K562 (cell line): ENCODE measurements at regions not wholly inside any gene's neighbourhood (a gene's known extent, or its start where the extent isn't known, plus 50 kb on each side); places are given as distances from the start of the nearest gene placed in this dataset.

Experiments
- ATAC-seq: fragments of 200-7000 bp; cut with Tn5 transposase; 3 replicates; pipeline ENCODE4 v1.9.1; 2020; ENCODE audit warnings: moderate library complexity
- BruUV-seq: library from RNA; stranded (reverse); fragments of 400-500 nt; replicated peaks from 2 replicates; lab custom pipeline; 2021; lab: Mats Ljungman, UMichigan
- CTCF ChIA-PET: fragments of 300-600 bp; formaldehyde crosslinking; extraction: SDS; loops from one replicate; lab custom pipeline; 2021; ENCODE audit warnings: low intra/inter-chr PET ratio; lab: Yijun Ruan, JAX
- POLR2A ChIA-PET: fragments of 300-600, 350-650 bp; sonication (Branson Sonifier 250); formaldehyde crosslinking; extraction: SDS; loops from one replicate; lab custom pipeline; 2021; ENCODE audit warnings: antibody characterized with exemption, inconsistent platforms; lab: Yijun Ruan, JAX
- DNase-seq, 4 experiments: peaks; one replicate each; pipeline versions ENCODE4 v3.0.0 to v3.0.0-alpha.2; 2011 to 2018; ENCODE audit warnings: low spot score in 3 of 4, mixed read lengths in 3 of 4; ENCODE audit errors: extremely low read depth in 1 of 4
- FAIRE-seq: peaks from 2 replicates; lab custom pipeline; 2011; peaks lifted over from hg19 to GRCh38; lab: Jason Lieb, UNC
- H2AFZ ChIP-seq: 2 replicates; pipeline ENCODE4 v1.6.0; 2011; ENCODE audit warnings: low read depth, low read length, control low read depth, inconsistent platforms
- H3K27ac ChIP-seq: fragments of 200-600 bp; 3 replicates; pipeline ENCODE4 v1.8.0; 2011; ENCODE audit warnings: low read depth, mild to moderate bottlenecking, control low read depth, inconsistent platforms, low read length, moderate library complexity, mixed read lengths; ENCODE audit errors: extremely low read depth
- H3K27me3 ChIP-seq, 2 experiments: fragments of 300-600 bp in 1 of 2; 2 replicates in 1 of 2; 3 replicates in 1 of 2; pipeline versions ENCODE4 v1.6.0 to v1.8.0; 2011; ENCODE audit warnings: inconsistent platforms in 2 of 2, low read length in 2 of 2, mild to moderate bottlenecking in 1 of 2, mixed read lengths in 1 of 2, moderate library complexity in 1 of 2; ENCODE audit not compliant: control insufficient read depth in 2 of 2, insufficient read depth in 2 of 2
- H3K36me3 ChIP-seq: fragments of 300-600 bp; 3 replicates; pipeline ENCODE4 v1.8.0; 2011; ENCODE audit warnings: mild to moderate bottlenecking, low read length, inconsistent platforms; ENCODE audit not compliant: control insufficient read depth, insufficient read depth
- H3K4me1 ChIP-seq, 2 experiments: fragments of 200-600 bp in 1 of 2; replicated peaks in 1 of 2; 2 replicates in 1 of 2; 3 replicates in 1 of 2; pipeline versions ENCODE4 v1.5.1 to v1.8.0; 2011; ENCODE audit warnings: inconsistent platforms in 2 of 2, low read length in 2 of 2, mild to moderate bottlenecking in 1 of 2, mixed read lengths in 1 of 2, moderate library complexity in 1 of 2; ENCODE audit not compliant: control insufficient read depth in 2 of 2, insufficient read depth in 2 of 2
- H3K4me2 ChIP-seq: 2 replicates; pipeline ENCODE4 v1.6.1; 2011; ENCODE audit warnings: low read length, control low read depth, inconsistent platforms, mixed read lengths; ENCODE audit not compliant: insufficient read depth
- H3K4me3 ChIP-seq: fragments of 200-600 bp; sonication (generic), shearing (Covaris generic); 2 replicates; pipeline ENCODE4 v1.5.1; 2016; ENCODE audit warnings: control low read depth, inconsistent platforms
- H3K79me2 ChIP-seq: fragments of 200-600 bp; 3 replicates; pipeline ENCODE4 v1.8.0; 2011; ENCODE audit warnings: low read length, inconsistent platforms; ENCODE audit not compliant: control insufficient read depth, insufficient read depth
- H3K9ac ChIP-seq, 2 experiments: 2 replicates each; pipeline versions ENCODE4 v1.6.0 to v1.6.1; 2011; ENCODE audit warnings: low read depth in 2 of 2, low read length in 2 of 2, control low read depth in 1 of 2, inconsistent platforms in 1 of 2, mild to moderate bottlenecking in 1 of 2, mixed read lengths in 1 of 2; ENCODE audit not compliant: insufficient read depth in 1 of 2
- H3K9me1 ChIP-seq: one replicate; pipeline ENCODE4 v1.6.0; 2011; ENCODE audit warnings: inconsistent platforms, mild to moderate bottlenecking, low read length, moderate library complexity; ENCODE audit not compliant: control insufficient read depth, insufficient read depth
- H3K9me3 ChIP-seq: replicated peaks from 2 replicates; pipeline ENCODE4 v1.5.1; 2011; ENCODE audit warnings: low read depth, low read length, inconsistent platforms; ENCODE audit not compliant: control insufficient read depth, insufficient read depth
- H4K20me1 ChIP-seq: replicated peaks from 2 replicates; pipeline ENCODE4 v1.6.1; 2011; ENCODE audit warnings: low read length, inconsistent platforms, mixed read lengths; ENCODE audit not compliant: control insufficient read depth, insufficient read depth
- HMG20A ChIP-seq: fragments of 450-650 bp; formaldehyde crosslinking; conservative IDR thresholded peaks from 2 replicates; pipeline ENCODE4 v1.4.0; 2020; ENCODE audit warnings: mild to moderate bottlenecking, mixed read lengths
- KHSRP ChIP-seq: fragments of 450-650 bp; IDR thresholded peaks from 2 replicates; pipeline ENCODE4 v1.6.1; 2017
- MITF ChIP-seq: IDR thresholded peaks from 2 replicates; pipeline ENCODE4 v1.6.1; 2014; ENCODE audit warnings: antibody characterized with exemption
- NRF1 ChIP-seq, 2 experiments: fragments of 450-650 bp; IDR thresholded peaks in 1 of 2; conservative IDR thresholded peaks in 1 of 2; 2 replicates each; pipeline ENCODE4 v1.6.1; 2014; ENCODE audit warnings: mild to moderate bottlenecking in 2 of 2
- SREBF2 ChIP-seq: sonication (generic); formaldehyde crosslinking; IDR thresholded peaks from 2 replicates; pipeline ENCODE4 v1.4.0; 2020; ENCODE audit warnings: mild to moderate bottlenecking, missing genetic modification reagents
- ZNF511 ChIP-seq: sonication (generic); formaldehyde crosslinking; IDR thresholded peaks from 2 replicates; pipeline ENCODE4 v1.8.0; 2022; ENCODE audit warnings: mild to moderate bottlenecking, missing genetic modification reagents
- ZNF785 ChIP-seq: fragments of 250-450 bp; sonication (Bioruptor Pico); IDR thresholded peaks from 2 replicates; pipeline ENCODE4 v1.4.0; 2020; ENCODE audit warnings: mild to moderate bottlenecking
- WGBS: fragments of 100-300 bp; shearing (Covaris generic); methylation state at CpG from one replicate; pipeline ENCODE4 v1.1.6; 2016; ENCODE audit warnings: low coverage, mixed read lengths; ENCODE audit not compliant: insufficient coverage; ENCODE audit errors: missing lambda C conversion rate; 5-methylcytosine and 5-hydroxymethylcytosine counted together
- in situ Hi-C: fragments of 300-500 bp; cut with MboI; formaldehyde crosslinking; loops from 4 replicates; pipeline ENCODE4 v1.15.0; 2018; ENCODE audit warnings: inconsistent platforms, mixed read lengths
- intact Hi-C: fragments of 100-400 bp; cut with micrococcal nuclease; formaldehyde crosslinking; loops from 2 replicates; pipeline ENCODE4 v1.14.2; 2022

- WGBS = 0% methylated on average over 5 of the region's 5 CpGs
- Histone ChIP-seq H3K27ac (no peak overlapping the region), H3K9me3 (no peaks in the 10 kb centered on the region), H3K9me1 (no peaks in the 10 kb centered on the region), H3K27me3 (no peaks in the 10 kb centered on the region), H3K9ac (no peak overlapping the region), H4K20me1 (no peaks in the 10 kb centered on the region), H3K79me2 (no peaks in the 10 kb centered on the region), H2AFZ (no peak overlapping the region), H3K4me2 (no peak overlapping the region), H3K4me3 (no peak overlapping the region), H3K4me1 (no peaks in the 10 kb centered on the region), H3K36me3 (no peaks in the 10 kb centered on the region)
- in situ Hi-C loops (no loop called here), intact Hi-C loops (no loop called here)
- ATAC-seq = no peak
- no peak for DNase-seq
- no peak for FAIRE-seq
- CTCF ChIA-PET = no interaction called here
- TF ChIP-seq NRF1 (conservative IDR thresholded peaks at IDR 0.05 in 1 of 2, IDR thresholded peaks at IDR 0.05 in 1 of 2) = no peak
- TF ChIP-seq HMG20A = no peak
- no peak for TF ChIP-seq ZNF511
- no peak for TF ChIP-seq MITF
- no peak for TF ChIP-seq KHSRP
- no peak for TF ChIP-seq ZNF785
- TF ChIP-seq SREBF2 (CRISPR knock-in tag) = no peak
- POLR2A ChIA-PET = no interaction called here
- BruUV-seq = no TSS peak
These were observed 446.7 kb downstream of the BCKDHB start for GRCh38 chr6:80553071-80553740.
